Ovary (tissue), 7 donors: ENCODE measurements at regions not wholly inside any gene's neighbourhood (a gene's known extent, or its start where the extent isn't known, plus 50 kb on each side); places are given as distances from the start of the nearest gene placed in this dataset.
"Not testable (repeated sequence)": the region's sequence is repeated elsewhere in the genome, so short reads cannot be mapped to it uniquely, and the experiment has no call there.

Experiments used
- DNase-seq, 5 donors: peaks; one replicate each; pipeline ENCODE4 v3.0.0-alpha.2; 2019 to 2020
- H3K27ac ChIP-seq, 2 donors: fragments of 200-600 bp; one replicate each; pipeline versions ENCODE4 v1.5.1 to v1.8.0; 2019 to 2022
- H3K27me3 ChIP-seq: fragments of 200-600 bp; one replicate; pipeline ENCODE4 v1.8.0; 2022
- H3K36me3 ChIP-seq: fragments of 200-600 bp; sonication (generic); one replicate; pipeline ENCODE4 v1.5.1; 2019
- H3K4me1 ChIP-seq: one replicate; pipeline ENCODE4 v1.8.1; 2013; ENCODE audit warnings: mild to moderate bottlenecking, moderate library complexity; ENCODE audit not compliant: insufficient read depth
- H3K4me3 ChIP-seq: fragments of 200-600 bp; sonication (generic); one replicate; pipeline ENCODE4 v1.5.1; 2017
- H3K9me3 ChIP-seq, 2 donors: fragments of 200-600 bp in 1 of 2; sonication (generic) in 1 of 2; one replicate each; pipeline versions ENCODE4 v1.5.1 to v1.8.1; 2013 to 2019; ENCODE audit warnings: mild to moderate bottlenecking in 1 of 2, moderate library complexity in 1 of 2
- EP300 ChIP-seq: sonication (generic); formaldehyde crosslinking; IDR thresholded peaks from one replicate; pipeline ENCODE4 v1.6.1; 2017; ENCODE audit warnings: antibody characterized with exemption
- POLR2A ChIP-seq: fragments of 450-650 bp; IDR thresholded peaks from one replicate; pipeline ENCODE4 v1.6.1; 2017; ENCODE audit warnings: antibody characterized with exemption, mild to moderate bottlenecking, moderate library complexity
- WGBS, 3 donors: extraction: QIAGEN DNeasy Blood & Tissue Kit in 1 of 3; methylation state at CpG; one replicate each; pipeline versions ENCODE4 v1.1.5 to v1.1.7; 2013 to 2017; 5-methylcytosine and 5-hydroxymethylcytosine counted together
- intact Hi-C, 4 donors: fragments of 100-400 bp; cut with DNase I; formaldehyde crosslinking; loops; one replicate each; pipeline versions ENCODE4 v1.11.0 to v1.15.1; 2022 to 2023
- TF ChIP-seq, protein P1 (sequence below), 3 donors: fragments of 450-650 bp in 2 of 3; fragments of 200-600 bp in 1 of 3; IDR thresholded peaks; one replicate each; pipeline versions ENCODE4 v1.5.1 to v1.8.0; 2016 to 2022; ENCODE audit warnings: antibody characterized with exemption in 3 of 3, mild to moderate bottlenecking in 1 of 3
- donor health status: DM: no; HTN: no; CAD: no; lungs with moderate emphysema.
- donor health status: DM: no; HTN: no; CAD: no.
- donor health status: Bipolar disorder and iron deficiency.
- donor health status: DM: no; HTN: no; CAD: no.
- donor health status: DM: yes; HTN: yes; CAD: no.

DNA sequence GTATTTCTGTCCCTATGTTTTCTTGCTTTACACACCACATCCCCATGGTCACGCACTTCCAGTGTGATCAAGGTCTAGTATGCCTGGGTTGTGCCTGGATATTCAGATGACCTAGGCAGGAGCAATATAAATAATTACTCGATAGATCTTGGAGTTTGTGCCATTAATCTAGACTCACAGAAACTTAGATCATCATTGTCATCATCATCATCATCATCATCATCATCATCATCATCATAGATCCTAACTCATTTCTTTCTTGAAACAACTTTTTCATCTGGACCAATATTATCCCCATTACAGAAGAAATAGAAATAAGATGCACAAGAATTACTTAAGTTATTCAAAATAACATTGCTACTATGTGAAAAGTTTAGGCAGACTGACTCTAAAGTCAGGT, 130.3 kb upstream of the LRRTM4 start:
- no peaks in the 10 kb centered on the region for H3K36me3 ChIP-seq
- no peak for DNase-seq
- intact Hi-C loops, result no loop called here
- H3K4me3 ChIP-seq, result no peak overlapping the region
- TF ChIP-seq POLR2A (no peak), EP300 (no peak)
- TF ChIP-seq, protein P1, sequence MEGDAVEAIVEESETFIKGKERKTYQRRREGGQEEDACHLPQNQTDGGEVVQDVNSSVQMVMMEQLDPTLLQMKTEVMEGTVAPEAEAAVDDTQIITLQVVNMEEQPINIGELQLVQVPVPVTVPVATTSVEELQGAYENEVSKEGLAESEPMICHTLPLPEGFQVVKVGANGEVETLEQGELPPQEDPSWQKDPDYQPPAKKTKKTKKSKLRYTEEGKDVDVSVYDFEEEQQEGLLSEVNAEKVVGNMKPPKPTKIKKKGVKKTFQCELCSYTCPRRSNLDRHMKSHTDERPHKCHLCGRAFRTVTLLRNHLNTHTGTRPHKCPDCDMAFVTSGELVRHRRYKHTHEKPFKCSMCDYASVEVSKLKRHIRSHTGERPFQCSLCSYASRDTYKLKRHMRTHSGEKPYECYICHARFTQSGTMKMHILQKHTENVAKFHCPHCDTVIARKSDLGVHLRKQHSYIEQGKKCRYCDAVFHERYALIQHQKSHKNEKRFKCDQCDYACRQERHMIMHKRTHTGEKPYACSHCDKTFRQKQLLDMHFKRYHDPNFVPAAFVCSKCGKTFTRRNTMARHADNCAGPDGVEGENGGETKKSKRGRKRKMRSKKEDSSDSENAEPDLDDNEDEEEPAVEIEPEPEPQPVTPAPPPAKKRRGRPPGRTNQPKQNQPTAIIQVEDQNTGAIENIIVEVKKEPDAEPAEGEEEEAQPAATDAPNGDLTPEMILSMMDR (IDR thresholded peaks at IDR 0.05), result no peak
- H3K27me3 ChIP-seq, result no peaks in the 10 kb centered on the region
- no peak overlapping the region for H3K27ac ChIP-seq
- H3K9me3 ChIP-seq, result no peaks in the 10 kb centered on the region
- WGBS, 3 donors, result 45 to 67% (median 59%) methylated on average over 2 of the region's 2 CpGs
- H3K4me1 ChIP-seq, result no peaks in the 10 kb centered on the region

DNA sequence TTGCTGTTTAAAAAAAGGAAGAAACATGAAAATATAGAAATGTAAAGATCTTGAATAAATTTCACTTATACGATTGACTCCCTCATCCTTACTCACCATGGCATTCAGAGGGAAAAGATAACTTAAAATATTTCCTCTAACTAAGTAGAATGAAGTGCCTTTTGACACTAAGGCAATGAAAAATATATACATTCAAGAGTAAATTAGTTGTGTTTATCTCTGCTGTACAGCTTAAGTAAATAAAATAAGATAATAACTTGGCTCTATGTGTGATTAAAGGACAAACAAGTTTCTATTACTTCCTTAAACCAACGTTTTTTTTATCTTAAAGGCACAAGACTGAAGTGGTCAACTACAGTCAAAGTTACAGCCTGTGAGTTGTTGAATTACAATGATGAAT, 142.3 kb upstream of the LRRTM4 start:
- Histone ChIP-seq H3K9me3 (no peaks in the 10 kb centered on the region), H3K27me3 (no peaks in the 10 kb centered on the region), H3K4me1 (no peaks in the 10 kb centered on the region), H3K27ac (no peak overlapping the region), H3K36me3 (no peaks in the 10 kb centered on the region), H3K4me3 (no peak overlapping the region)
- TF ChIP-seq, protein P1 (IDR thresholded peaks at IDR 0.05), result no peak
- TF ChIP-seq EP300 (no peak), POLR2A (no peak)
- WGBS, 3 donors, result 6 to 23% (median 7%) methylated on average over 2 of the region's 2 CpGs
- intact Hi-C loops, result no loop called here
- no peak for DNase-seq

DNA sequence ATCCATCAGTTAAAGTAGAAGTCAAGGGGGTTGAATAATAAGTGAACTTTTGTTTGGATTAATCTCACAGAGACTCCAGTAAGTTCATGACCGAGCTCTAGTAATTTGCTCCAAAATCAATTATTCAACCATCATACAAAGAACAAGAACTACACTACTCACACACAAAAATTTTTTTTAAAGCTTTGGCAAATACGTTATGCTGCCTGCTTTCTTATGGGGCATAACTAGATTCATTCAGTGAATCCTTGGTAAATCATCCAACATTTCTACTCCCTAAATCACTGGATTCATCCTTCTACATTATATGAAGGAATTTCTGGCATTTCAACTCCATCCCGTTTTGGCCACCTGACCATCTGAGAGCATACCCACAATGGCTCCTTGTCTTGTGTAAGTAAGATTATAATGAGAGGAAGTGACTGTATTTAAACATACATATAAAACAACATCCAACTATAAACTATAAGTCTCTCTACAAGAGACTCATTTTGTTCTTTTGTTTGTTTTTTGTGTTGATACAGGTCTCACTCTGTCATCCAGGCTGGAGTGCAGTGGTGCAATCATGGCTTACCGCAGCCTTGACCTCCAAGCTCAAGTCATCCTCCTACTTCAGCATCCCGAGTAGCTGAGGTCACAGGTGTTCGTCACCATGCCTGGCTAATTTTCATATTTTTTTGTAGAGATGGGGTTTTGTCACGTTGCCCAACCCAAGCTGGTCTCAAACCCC, 144.2 kb upstream of the LRRTM4 start:
- TF ChIP-seq, protein P1 (IDR thresholded peaks at IDR 0.05), result no peak
- TF ChIP-seq POLR2A (no peak), EP300 (no peak)
- Histone ChIP-seq H3K4me3 (no peak overlapping the region), H3K36me3 (no peaks in the 10 kb centered on the region), H3K4me1 (no peaks in the 10 kb centered on the region), H3K27ac (no peak overlapping the region), H3K27me3 (no peaks in the 10 kb centered on the region), H3K9me3 (no peaks in the 10 kb centered on the region)
- intact Hi-C loops, result no loop called here
- 66 to 71% (median 70%) methylated on average over 7 of the region's 7 CpGs for WGBS, 3 donors
- no peak for DNase-seq

DNA sequence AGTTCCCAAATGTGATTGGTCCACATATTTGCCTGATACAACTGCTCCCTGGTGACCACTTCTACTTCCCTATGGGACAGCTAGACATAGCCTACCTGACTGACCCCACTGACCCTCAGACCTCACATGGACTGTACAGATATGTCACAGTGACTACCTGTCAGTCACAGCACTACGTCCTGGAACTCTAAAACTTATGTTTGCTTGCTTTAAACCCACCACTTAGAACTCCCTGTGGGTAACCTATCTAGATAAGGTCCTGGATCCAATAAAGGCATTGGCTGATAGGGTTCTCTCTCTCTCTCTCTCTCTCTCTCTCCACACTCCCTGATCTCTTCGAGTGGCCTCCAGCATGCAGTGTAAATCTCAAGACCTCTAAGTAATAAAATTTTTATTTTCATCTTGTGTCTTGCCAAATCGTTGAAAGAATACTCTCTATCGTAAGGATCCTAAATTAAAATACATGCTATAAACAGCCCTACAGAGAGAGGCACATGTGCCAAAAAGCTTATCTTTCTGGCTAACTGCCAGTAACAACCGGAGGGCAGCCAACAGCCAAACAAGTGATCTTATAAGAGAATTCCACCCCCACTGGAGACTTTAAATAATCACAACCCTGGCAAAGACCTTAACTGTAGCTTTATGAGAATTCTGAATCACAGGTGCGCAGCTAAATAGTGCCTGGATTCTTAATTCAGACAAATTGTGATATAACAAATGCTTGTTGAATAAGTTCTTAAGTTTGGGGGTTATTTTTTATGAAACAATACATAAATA, 162.6 kb upstream of the LRRTM4 start:
- WGBS, 3 donors, result 13 to 22% (median 21%) methylated on average over 5 to 6 of the region's 6 CpGs
- H3K9me3 ChIP-seq, H3K27ac ChIP-seq, intact Hi-C loops, DNase-seq, H3K4me1 ChIP-seq, H3K27me3 ChIP-seq, H3K36me3 ChIP-seq, H3K4me3 ChIP-seq: not testable (repeated sequence)

DNA sequence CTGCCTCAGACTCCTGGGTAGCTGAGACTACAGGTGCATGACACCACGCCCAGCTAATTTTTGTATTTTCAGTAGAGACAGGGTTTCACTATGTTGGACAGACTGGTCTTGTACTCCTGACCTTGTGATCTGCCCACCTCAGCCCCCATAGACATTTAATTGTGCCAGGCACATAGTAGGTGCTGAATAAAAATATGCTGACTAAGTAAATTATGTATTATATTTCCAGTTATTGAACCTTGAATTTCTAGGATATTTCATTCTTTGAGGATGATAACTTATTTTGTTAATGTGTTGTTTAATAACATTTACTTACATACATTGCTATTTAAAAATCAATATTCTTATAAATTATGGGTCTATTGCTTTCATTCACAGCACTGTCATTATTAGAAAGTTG, 190.4 kb upstream of the LRRTM4 start:
- intact Hi-C loops, result no loop called here
- DNase-seq, result no peak
- no peak for TF ChIP-seq POLR2A
- TF ChIP-seq, protein P1 (IDR thresholded peaks at IDR 0.05), result no peak
- no peak for TF ChIP-seq EP300
- no peak overlapping the region for H3K4me3 ChIP-seq
- no peaks in the 10 kb centered on the region for H3K4me1 ChIP-seq
- 88 to 100% (median 92%) methylated on average over 1 of the region's 1 CpG for WGBS, 3 donors
- H3K36me3 ChIP-seq, result no peaks in the 10 kb centered on the region
- no peaks in the 10 kb centered on the region for H3K9me3 ChIP-seq
- no peaks in the 10 kb centered on the region for H3K27me3 ChIP-seq
- H3K27ac ChIP-seq, result no peak overlapping the region
